NCI-H2196 (cell line): ENCODE measurements at regions not wholly inside any gene's neighbourhood (a gene's known extent, or its start where the extent isn't known, plus 50 kb on each side); places are given as distances from the start of the nearest gene placed in this dataset.
"Not testable (repeated sequence)": the region's sequence is repeated elsewhere in the genome, so short reads cannot be mapped to it uniquely, and the experiment has no call there.

Source experiments
- DNase-seq: peaks from one replicate; lab custom pipeline; 2025; ENCODE audit not compliant: unreplicated experiment; lab: John Stamatoyannopoulos, UW

GRCh38 chr4:122100508-122100907 lies 51.6 kb upstream of the BLTP1 start:
- DNase-seq, result no peak

- no peak for DNase-seq
Observed at GRCh38 chr4:122099896-122100295, 52.2 kb upstream of the BLTP1 start.

- DNase-seq, result no peak
Observed at GRCh38 chr4:122091836-122092405, 60.2 kb upstream of the BLTP1 start.

DNA sequence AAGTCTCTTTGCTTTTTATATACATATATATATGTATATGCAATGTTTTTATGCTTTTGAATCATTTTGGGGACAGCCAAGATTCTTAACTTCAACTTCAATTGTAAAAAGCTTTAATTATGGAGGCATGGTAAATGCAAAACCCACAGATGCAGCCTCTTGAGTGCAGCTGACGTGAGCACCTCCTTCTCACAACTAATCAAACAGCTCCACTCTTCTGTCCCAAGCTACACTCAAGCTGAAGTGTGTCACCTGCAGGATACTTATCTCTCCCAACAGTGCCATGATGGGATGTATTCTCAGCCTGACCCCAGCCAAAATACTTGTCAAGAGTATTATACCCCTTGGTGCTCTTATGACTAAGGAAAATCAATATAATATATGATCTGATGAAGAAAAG lies 60.7 kb upstream of the BLTP1 start:
- no peak for DNase-seq

DNA sequence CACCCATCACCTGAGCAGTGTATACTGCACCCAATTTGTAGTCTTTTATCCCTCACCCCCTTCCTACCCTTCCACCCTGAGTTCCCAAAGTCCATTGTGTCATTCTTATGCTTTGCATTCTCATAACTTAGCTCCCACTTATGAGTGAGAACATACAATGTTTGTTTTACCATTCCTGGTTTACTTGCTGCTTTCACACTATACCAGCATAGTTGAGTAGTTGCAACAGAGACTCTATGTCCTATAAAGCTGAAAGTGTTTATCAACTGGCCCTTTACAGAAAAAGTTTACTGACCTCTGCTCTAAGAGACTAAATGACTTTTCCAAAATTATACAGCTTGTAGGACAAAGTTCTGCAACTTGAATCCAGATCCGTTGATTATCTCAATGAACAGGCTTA lies 61.1 kb upstream of the BLTP1 start:
- no peak for DNase-seq

DNA sequence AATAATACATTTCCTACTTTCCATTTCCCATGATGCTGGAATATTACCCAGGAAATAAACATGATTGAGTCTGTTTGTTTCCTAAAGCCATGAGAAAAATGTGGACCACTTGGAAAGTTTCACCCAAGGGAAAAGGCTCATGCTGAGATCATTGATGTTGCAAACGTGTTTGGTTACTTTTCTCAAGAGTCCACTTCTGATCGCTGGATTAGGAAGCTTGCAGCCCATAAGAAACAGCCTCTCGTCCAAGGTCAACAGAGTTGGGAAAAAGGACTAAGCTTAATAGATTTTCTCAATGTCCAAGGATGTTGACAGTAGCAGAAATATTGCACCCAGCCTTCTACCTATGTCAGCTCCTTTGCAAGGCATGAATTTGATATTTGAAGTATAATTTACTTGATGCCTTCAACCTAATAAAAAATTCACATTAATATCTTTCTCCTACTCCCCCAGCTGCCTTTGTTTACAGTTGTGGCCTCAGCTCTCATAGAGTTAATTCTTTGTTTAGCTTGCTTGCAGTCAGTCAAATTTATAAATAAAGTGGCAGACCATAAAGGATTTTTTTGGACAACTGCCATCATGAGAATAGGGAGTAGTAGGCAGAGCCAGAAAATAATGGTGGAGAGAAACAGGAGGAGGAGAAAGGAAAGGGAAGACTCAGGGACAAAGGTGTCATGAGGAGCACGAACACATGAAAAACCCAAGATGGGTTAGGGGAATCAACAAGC lies 65.6 kb upstream of the BLTP1 start:
- no peak for DNase-seq

DNA sequence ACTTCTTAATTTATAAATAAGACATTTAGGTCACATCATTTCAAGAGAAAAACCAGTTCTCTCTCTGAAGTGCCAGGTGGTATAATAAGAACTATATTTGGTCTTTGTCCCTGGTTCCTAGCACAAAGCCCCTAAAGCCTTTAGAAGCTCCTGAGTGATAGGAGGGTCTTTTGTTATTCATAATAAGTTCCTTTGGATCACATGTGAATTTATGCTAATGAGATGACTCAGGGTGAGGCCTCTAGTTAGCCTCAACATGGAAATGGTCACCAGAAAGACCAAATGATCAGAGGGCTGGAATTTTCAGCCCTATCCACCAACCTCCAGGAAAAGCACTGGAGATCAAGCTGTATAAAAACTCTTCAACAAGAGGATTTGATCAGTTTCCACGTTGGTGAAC lies 68.1 kb upstream of the BLTP1 start:
- DNase-seq, result no peak

DNA sequence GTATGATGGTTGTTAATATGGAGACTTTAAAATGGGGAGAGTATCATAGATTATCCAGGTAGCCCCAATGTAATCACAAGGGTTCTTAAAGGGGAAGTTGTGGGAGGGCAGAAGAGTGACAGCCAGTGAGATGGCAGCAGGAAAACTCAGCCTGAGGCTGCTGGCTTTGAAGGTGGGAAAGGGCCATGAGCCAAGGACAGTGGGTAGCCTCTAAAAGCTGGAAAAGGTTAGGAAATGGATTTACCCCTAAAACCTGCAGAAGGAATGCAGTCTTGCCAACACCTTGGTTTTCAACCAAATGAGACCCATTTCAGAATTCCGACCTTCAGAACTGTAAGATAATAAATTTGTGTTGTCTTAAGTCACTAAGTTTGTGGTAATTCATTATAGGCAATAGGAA lies 68.8 kb upstream of the BLTP1 start:
- no peak for DNase-seq

GRCh38 chr4:122082661-122083060 lies 69.5 kb upstream of the BLTP1 start:
- no peak for DNase-seq

DNA sequence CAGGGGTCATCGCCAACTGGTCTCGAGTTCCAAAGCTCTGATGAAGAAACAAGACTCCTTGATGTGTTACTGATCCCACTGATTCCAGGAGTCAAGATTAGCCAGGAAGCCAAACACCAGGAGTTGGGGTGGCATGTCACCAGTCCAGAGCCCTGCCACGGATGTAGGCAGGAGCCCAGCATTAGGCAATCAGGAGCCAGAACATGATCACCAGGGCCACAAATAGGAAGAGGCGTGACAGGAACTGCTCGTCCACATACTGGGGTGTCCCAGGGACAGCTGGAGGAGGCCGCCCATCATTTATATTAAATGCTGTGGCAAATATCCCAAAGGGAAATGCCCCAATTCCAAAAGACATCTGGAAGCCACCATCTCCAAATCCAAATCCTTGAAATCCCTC lies 74.5 kb upstream of the BLTP1 start:
- DNase-seq, result not testable (repeated sequence)

- not testable (repeated sequence) for DNase-seq
Observed at GRCh38 chr4:122076835-122077234, 75.3 kb upstream of the BLTP1 start.

DNA sequence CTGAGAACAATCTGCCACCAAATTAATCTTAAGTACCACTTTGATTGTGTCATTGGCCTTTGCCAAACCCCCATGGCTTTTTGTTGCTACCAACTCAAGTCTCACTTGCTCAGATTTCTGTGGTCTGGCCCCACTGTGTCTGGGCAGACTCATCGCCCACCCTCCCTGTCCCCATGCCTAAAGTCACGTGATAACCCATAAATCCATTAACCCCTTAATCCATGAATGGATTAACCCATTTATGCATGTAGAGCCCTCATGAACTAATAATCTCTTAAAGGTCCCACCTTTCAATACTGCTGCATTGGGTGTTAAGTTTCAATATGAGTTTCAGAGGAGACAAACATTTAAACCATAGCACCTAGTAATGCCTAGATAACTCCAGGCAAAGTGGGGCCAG lies 78.5 kb upstream of the BLTP1 start:
- no peak for DNase-seq

DNA sequence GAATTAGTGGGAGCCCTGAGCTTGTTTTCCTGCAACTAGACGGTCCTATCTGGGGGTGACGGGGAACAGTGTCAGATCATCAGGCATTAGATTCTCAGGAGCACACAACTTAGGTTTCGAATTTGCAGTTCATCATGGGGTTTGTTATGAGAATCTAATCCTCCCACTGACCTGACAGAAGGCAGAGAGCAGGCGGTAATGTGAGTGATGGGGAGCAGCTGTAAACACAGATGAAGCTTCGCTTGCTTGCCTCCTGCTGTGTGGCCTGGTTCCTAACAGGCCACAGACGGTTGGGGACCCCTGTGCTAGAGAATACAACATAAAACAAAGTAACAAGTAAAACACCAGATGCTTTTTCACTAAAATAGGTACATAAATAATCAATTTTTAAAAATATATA lies 86.2 kb upstream of the BLTP1 start:
- no peak for DNase-seq

DNA sequence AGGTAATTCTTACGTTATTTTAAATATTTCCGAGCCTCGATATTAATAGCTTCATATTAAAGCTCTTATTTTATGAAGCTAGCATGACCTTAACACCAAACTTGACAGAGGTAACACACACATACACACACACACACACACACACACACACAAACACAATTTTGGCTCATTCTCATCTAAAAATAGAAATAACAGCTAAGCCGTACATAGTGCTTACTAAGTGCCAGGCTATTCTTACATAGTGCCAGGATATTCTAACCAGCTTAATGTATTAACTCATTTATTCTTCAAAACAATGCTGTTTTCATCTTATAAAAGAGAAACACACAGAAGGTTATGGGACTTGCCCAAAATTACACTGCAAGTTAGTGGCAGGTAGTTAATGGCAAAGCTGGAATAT lies 87.0 kb upstream of the BLTP1 start:
- DNase-seq, result no peak

GRCh38 chr4:122053186-122053585 lies 98.9 kb upstream of the BLTP1 start:
- no peak for DNase-seq

GRCh38 chr4:122052677-122053076 lies 99.5 kb upstream of the BLTP1 start:
- DNase-seq, result no peak

- no peak for DNase-seq
Observed at GRCh38 chr4:122050841-122051240, 99.0 kb upstream of the TRPC3 start.

GRCh38 chr4:122047456-122048425 lies 95.9 kb upstream of the TRPC3 start:
- DNase-seq, result no peak

DNA sequence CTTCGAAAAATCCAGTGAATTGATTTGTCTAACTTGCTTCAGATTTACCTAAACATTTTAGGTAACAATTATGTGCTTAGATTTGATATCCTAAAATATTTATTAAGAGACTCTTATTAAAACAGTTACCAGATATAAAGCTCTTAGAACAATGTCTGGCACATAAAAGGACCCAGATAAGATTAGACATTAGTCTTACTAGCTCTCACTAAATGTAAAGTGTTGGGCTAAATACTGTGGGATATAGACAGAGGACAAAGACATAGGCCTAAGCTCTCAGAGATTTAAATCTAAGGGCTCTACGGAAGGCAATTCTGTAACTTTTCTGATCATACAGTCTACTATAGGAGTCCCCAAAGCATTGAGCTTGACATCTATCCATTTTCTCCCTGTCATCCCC lies 94.4 kb upstream of the TRPC3 start:
- DNase-seq, result no peak

DNA sequence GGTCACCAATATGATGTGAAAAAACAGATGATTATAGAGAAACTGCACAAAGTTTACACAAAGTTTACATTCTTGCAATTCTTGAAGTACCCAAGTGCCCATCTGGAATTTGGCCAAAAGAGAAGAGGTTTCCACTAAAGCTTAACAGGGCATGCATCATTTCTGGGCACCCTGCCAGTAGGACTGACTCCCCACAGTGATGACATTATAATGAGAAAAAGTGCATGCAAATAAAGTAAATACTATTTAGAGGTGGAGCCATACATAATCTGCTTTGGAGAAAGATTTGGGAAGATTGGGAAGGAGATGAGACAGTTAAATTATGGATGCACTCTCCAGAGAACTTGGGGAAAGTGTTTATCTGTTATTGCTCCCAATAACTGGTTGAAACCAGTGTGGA lies 93.7 kb upstream of the TRPC3 start:
- peak; percentile 50 for DNase-seq

DNA sequence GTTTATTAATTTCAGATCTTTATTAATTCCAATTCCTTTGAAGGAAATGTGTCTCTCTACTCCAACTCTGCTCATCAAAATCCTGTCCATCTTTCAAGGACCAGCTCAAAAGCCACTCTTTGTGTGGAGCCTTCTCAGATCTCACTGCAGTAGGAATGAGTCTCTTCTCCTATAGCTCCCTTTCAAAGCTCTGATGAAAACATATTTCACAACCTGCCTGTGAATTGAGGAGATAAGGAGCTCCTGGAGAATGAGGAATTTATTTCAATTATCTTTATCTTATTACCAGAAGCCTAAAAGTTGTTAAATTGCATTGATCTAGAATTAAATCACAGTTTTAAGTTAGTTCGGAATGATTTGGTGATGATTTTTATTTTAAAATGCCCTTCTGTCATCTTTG lies 92.6 kb upstream of the TRPC3 start:
- no peak for DNase-seq

- no peak for DNase-seq
Observed at GRCh38 chr4:122041312-122041711, 89.5 kb upstream of the TRPC3 start.
